ENCODE measurements at regions not wholly inside any gene's neighbourhood (a gene's known extent, or its start where the extent isn't known, plus 50 kb on each side); places are given as distances from the start of the nearest gene placed in this dataset.

DNA sequence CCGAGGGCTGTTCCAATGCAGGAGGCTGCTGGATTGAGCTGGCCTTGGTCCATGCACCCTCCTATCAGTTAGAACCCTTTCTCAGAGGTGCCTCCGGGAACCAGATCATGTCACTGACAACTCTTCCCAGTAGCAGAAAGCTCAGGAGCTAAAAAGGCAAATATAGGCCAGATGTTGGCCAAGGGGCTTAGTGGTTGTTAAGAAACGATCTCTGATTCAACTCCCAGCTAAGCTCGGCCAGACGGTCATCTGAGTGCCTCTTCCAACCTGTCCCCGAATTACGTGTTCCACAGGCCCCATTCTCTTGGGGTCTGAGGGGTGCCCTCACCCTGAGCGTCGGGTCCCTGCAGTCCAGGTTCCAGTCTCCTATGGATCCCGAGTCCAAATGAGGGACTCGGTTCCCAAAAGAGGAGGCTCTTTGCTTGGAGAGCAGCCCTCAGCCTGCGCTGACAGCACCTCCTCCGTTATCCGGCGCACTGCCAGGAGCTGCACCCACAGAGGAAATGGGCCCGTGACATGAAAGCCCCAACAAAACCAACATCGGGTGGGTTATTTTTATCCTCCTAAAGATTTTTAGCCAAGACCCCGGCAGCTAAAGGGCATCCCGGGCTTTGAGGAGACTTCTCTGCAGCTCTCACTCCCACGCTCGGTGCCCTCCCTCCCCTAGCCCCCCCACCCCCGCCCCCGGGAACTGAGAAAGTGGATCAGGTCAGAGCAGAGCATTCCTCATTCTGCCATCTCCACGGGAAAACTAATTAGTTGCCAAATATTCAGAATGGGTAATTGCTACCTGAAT is 106.6 kb upstream of the ID2 start:
- TF ChIP-seq RAD21 (IDR thresholded peaks at IDR 0.05; ENCODE audit: low read depth) (no peak), EP300 (IDR thresholded peaks at IDR 0.05; ENCODE audit: borderline replicate concordance) (no peak), CEBPB (IDR thresholded peaks at IDR 0.05) (no peak)
- TF ChIP-seq, protein P1, sequence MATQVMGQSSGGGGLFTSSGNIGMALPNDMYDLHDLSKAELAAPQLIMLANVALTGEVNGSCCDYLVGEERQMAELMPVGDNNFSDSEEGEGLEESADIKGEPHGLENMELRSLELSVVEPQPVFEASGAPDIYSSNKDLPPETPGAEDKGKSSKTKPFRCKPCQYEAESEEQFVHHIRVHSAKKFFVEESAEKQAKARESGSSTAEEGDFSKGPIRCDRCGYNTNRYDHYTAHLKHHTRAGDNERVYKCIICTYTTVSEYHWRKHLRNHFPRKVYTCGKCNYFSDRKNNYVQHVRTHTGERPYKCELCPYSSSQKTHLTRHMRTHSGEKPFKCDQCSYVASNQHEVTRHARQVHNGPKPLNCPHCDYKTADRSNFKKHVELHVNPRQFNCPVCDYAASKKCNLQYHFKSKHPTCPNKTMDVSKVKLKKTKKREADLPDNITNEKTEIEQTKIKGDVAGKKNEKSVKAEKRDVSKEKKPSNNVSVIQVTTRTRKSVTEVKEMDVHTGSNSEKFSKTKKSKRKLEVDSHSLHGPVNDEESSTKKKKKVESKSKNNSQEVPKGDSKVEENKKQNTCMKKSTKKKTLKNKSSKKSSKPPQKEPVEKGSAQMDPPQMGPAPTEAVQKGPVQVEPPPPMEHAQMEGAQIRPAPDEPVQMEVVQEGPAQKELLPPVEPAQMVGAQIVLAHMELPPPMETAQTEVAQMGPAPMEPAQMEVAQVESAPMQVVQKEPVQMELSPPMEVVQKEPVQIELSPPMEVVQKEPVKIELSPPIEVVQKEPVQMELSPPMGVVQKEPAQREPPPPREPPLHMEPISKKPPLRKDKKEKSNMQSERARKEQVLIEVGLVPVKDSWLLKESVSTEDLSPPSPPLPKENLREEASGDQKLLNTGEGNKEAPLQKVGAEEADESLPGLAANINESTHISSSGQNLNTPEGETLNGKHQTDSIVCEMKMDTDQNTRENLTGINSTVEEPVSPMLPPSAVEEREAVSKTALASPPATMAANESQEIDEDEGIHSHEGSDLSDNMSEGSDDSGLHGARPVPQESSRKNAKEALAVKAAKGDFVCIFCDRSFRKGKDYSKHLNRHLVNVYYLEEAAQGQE (IDR thresholded peaks at IDR 0.05; ENCODE audit: low read depth), result no peak
- TF ChIP-seq, protein P2, sequence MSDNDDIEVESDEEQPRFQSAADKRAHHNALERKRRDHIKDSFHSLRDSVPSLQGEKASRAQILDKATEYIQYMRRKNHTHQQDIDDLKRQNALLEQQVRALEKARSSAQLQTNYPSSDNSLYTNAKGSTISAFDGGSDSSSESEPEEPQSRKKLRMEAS (IDR thresholded peaks at IDR 0.05), result no peak
